Brain microvascular endothelial cell (primary cell): ENCODE measurements at regions not wholly inside any gene's neighbourhood (a gene's known extent, or its start where the extent isn't known, plus 50 kb on each side); places are given as distances from the start of the nearest gene placed in this dataset.

Experiments used
- DNase-seq: peaks from one replicate; pipeline ENCODE4 v3.0.0-alpha.2; 2020
- H3K27ac ChIP-seq: fragments of 250-450 bp; sonication (Bioruptor Pico); 2 replicates; pipeline ENCODE4 v1.5.1; 2020; ENCODE audit warnings: mild to moderate bottlenecking, moderate library complexity
- H3K27me3 ChIP-seq: fragments of 250-450 bp; sonication (Bioruptor Pico); replicated peaks from 2 replicates; pipeline ENCODE4 v1.5.1; 2020; ENCODE audit warnings: mild to moderate bottlenecking
- H3K36me3 ChIP-seq: fragments of 250-450 bp; sonication (Bioruptor Pico); replicated peaks from 2 replicates; pipeline ENCODE4 v1.5.1; 2020; ENCODE audit warnings: mild to moderate bottlenecking
- H3K4me3 ChIP-seq: 2 replicates; pipeline ENCODE4 v1.5.1; 2011; ENCODE audit warnings: low read depth, mild to moderate bottlenecking, control low read depth, low read length, moderate library complexity
- CTCF ChIP-seq: IDR thresholded peaks from 2 replicates; pipeline ENCODE4 v1.5.1; 2011; ENCODE audit warnings: low read depth, mild to moderate bottlenecking, moderate library complexity, low read length, control low read depth, inconsistent platforms; ENCODE audit errors: missing control alignments
- in situ Hi-C: cut with HindIII; loops from 2 replicates; pipeline ENCODE4 v1.10.0; 2017; ENCODE audit warnings: low sequenced_read_pairs, low pct_ligation_motif_present

- no peaks in the 10 kb centered on the region for H3K36me3 ChIP-seq
- no peak overlapping the region for H3K4me3 ChIP-seq
- no peak overlapping the region for H3K27ac ChIP-seq
- DNase-seq = peak; percentile 62
- TF ChIP-seq CTCF = peak; percentile 94
- no peaks in the 10 kb centered on the region for H3K27me3 ChIP-seq
- in situ Hi-C loops = no loop called here
These were observed 102.9 kb upstream of the SLC8A1 start for GRCh38 chr2:40554665-40555294.

DNA sequence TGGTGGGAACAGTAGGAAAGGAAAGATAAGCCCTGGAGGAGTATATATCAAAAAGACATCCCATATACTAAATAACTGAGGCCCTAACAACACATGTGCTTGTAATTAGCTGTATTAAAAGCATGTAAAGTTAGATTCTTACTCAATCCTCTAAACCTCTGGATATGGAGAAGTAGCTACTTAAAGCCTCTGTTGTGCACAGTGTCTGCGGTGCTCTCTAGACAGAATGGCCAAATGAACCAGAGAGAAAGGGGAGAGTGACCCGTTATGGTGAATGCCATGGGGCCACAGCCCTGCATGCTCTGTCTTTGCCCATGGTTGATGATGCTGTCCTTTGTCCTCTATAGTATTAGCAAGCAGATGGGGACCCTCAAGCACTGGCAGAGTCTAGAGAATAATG lies 104.4 kb upstream of the SLC8A1 start:
- Histone ChIP-seq H3K27me3 (no peaks in the 10 kb centered on the region), H3K36me3 (no peaks in the 10 kb centered on the region), H3K4me3 (no peak overlapping the region), H3K27ac (no peak overlapping the region)
- in situ Hi-C loops = no loop called here
- TF ChIP-seq CTCF = no peak
- DNase-seq = no peak

GRCh38 chr2:40556739-40557138 lies 104.8 kb upstream of the SLC8A1 start:
- Histone ChIP-seq H3K4me3 (no peak overlapping the region), H3K36me3 (no peaks in the 10 kb centered on the region), H3K27me3 (no peaks in the 10 kb centered on the region), H3K27ac (no peak overlapping the region)
- in situ Hi-C loops = no loop called here
- DNase-seq = no peak
- TF ChIP-seq CTCF = no peak

- Histone ChIP-seq H3K27ac (no peak overlapping the region), H3K4me3 (no peak overlapping the region), H3K27me3 (no peaks in the 10 kb centered on the region), H3K36me3 (no peaks in the 10 kb centered on the region)
- no peak for TF ChIP-seq CTCF
- in situ Hi-C loops = no loop called here
- no peak for DNase-seq
These were observed 106.9 kb upstream of the SLC8A1 start for GRCh38 chr2:40558761-40559160.

DNA sequence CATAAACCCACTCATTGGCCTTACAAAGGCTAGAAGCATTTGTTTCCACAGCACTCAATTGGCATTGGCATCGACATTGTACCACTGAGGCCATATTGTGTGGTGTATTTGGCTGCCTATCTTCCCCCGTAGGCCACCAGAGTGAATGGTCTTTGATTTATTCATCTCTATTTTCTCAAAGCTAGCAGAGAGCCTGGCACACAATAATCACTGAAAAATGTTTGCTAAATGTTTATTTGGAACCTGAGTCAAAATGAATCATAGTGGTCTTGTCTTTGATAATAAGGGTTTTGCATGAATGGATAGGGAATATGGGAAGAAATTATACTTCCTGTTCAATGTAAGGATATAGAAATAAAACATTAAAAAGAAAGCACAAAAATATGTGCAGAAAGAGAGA lies 107.3 kb upstream of the SLC8A1 start:
- H3K27me3 ChIP-seq = no peaks in the 10 kb centered on the region
- no peak overlapping the region for H3K4me3 ChIP-seq
- no peaks in the 10 kb centered on the region for H3K36me3 ChIP-seq
- no peak for DNase-seq
- in situ Hi-C loops = no loop called here
- H3K27ac ChIP-seq = no peak overlapping the region
- TF ChIP-seq CTCF = no peak

DNA sequence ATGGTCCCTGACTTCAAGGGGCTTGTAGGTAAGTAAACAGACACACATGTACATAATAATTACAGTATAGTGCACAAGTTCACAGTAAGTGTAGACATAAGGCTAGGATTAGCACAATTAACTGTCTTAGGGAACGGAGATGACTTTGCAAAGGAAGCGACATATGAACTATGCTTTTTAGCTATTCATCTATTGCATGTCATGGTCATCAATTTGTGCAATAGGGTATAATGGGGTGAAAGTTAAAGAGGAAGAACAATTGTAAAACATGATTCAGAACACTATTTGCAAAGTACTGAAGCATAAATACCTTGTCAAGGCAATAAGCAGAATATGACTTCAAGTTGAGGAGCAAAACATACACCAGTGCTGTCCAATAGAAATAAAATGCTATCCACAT lies 112.3 kb upstream of the SLC8A1 start:
- in situ Hi-C loops = no loop called here
- H3K4me3 ChIP-seq = no peak overlapping the region
- no peaks in the 10 kb centered on the region for H3K27me3 ChIP-seq
- H3K27ac ChIP-seq = no peak overlapping the region
- no peaks in the 10 kb centered on the region for H3K36me3 ChIP-seq
- no peak for DNase-seq
- no peak for TF ChIP-seq CTCF
